Prostate gland (tissue), 2 donors: ENCODE measurements at regions not wholly inside any gene's neighbourhood (a gene's known extent, or its start where the extent isn't known, plus 50 kb on each side); places are given as distances from the start of the nearest gene placed in this dataset.

Experiments used
- DNase-seq: peaks from one replicate; pipeline ENCODE4 v3.0.0-alpha.2; 2019; ENCODE audit warnings: low spot score
- H3K27ac ChIP-seq, 2 donors: fragments of 200-600 bp; sonication (generic); 2 replicates each; pipeline ENCODE4 v1.5.1; 2017 to 2019
- H3K27me3 ChIP-seq: fragments of 200-600 bp; sonication (generic); replicated peaks from 2 replicates; pipeline ENCODE4 v1.5.1; 2019; ENCODE audit not compliant: insufficient read depth
- H3K36me3 ChIP-seq, 2 donors: fragments of 200-600 bp; sonication (generic); 1 replicate in 1 of 2; 2 replicates in 1 of 2; pipeline versions ENCODE4 v1.5.1 to v1.8.1; 2017 to 2019
- H3K4me1 ChIP-seq: fragments of 200-600 bp; sonication (generic); replicated peaks from 2 replicates; pipeline ENCODE4 v1.5.1; 2019
- H3K4me3 ChIP-seq, 2 donors: fragments of 200-600 bp; sonication (generic); 2 replicates each; pipeline ENCODE4 v1.5.1; 2017 to 2019
- H3K9me3 ChIP-seq: fragments of 200-600 bp; sonication (generic); 2 replicates; pipeline ENCODE4 v1.5.1; 2017
- CTCF ChIP-seq, 4 experiments: fragments of 200-600 bp in 2 of 4; fragments of 450-650 bp in 2 of 4; sonication (generic) in 2 of 4; IDR thresholded peaks; 1 replicate in 3 of 4; 2 replicates in 1 of 4; pipeline ENCODE4 v1.5.1; 2016 to 2019; ENCODE audit warnings: antibody characterized with exemption in 4 of 4, mild to moderate bottlenecking in 2 of 4, moderate library complexity in 2 of 4
- POLR2A ChIP-seq: fragments of 450-650 bp; IDR thresholded peaks from one replicate; pipeline ENCODE4 v1.6.1; 2016; ENCODE audit warnings: antibody characterized with exemption, mild to moderate bottlenecking
- POLR2AphosphoS5 ChIP-seq: sonication (generic); formaldehyde crosslinking; IDR thresholded peaks from one replicate; pipeline ENCODE4 v1.6.1; 2017; ENCODE audit warnings: antibody characterized with exemption
- WGBS: methylation state at CpG from one replicate; pipeline ENCODE4 v1.1.5; 2018; 5-methylcytosine and 5-hydroxymethylcytosine counted together
- intact Hi-C: fragments of 100-400 bp; cut with DNase I; formaldehyde crosslinking; loops from one replicate; pipeline ENCODE4 v1.14.2; 2022

GRCh38 chr1:30313584-30313983 is 409.8 kb downstream of the MATN1 start:
- no peaks in the 10 kb centered on the region for H3K4me1 ChIP-seq
- H3K27ac ChIP-seq: no peak overlapping the region
- no peaks in the 10 kb centered on the region for H3K36me3 ChIP-seq
- no peak for DNase-seq
- TF ChIP-seq CTCF (IDR thresholded peaks at IDR 0.05) (no peak), POLR2A (no peak), POLR2AphosphoS5 (no peak)
- H3K27me3 ChIP-seq: no peaks in the 10 kb centered on the region
- H3K9me3 ChIP-seq: no peaks in the 10 kb centered on the region
- no peak overlapping the region for H3K4me3 ChIP-seq
- intact Hi-C loops: no loop called here
- 74% methylated on average over 5 of the region's 5 CpGs for WGBS

- Histone ChIP-seq H3K27ac (no peak overlapping the region), H3K4me3 (no peak overlapping the region), H3K4me1 (no peaks in the 10 kb centered on the region), H3K9me3 (no peaks in the 10 kb centered on the region), H3K27me3 (no peaks in the 10 kb centered on the region), H3K36me3 (no peaks in the 10 kb centered on the region)
- no peak for DNase-seq
- 88% methylated on average over 6 of the region's 6 CpGs for WGBS
- intact Hi-C loops: no loop called here
- TF ChIP-seq POLR2A (no peak), CTCF (IDR thresholded peaks at IDR 0.05) (no peak), POLR2AphosphoS5 (no peak)
These were observed 410.2 kb downstream of the MATN1 start for GRCh38 chr1:30313176-30313575.

- WGBS: 76% methylated on average over 7 of the region's 7 CpGs
- Histone ChIP-seq H3K27me3 (no peaks in the 10 kb centered on the region), H3K27ac (no peak overlapping the region), H3K36me3 (no peaks in the 10 kb centered on the region), H3K4me1 (no peaks in the 10 kb centered on the region), H3K9me3 (no peaks in the 10 kb centered on the region), H3K4me3 (no peak overlapping the region)
- no peak for DNase-seq
- intact Hi-C loops: no loop called here
- no peak for TF ChIP-seq POLR2A
- TF ChIP-seq POLR2AphosphoS5: no peak
- TF ChIP-seq CTCF (IDR thresholded peaks at IDR 0.05): no peak
These were observed 411.2 kb downstream of the MATN1 start for GRCh38 chr1:30312226-30312625.

GRCh38 chr1:30311749-30312148 is 411.6 kb downstream of the MATN1 start:
- WGBS: 88% methylated on average over 1 of the region's 1 CpG
- H3K4me3 ChIP-seq: no peak overlapping the region
- intact Hi-C loops: no loop called here
- no peak overlapping the region for H3K27ac ChIP-seq
- H3K4me1 ChIP-seq: no peaks in the 10 kb centered on the region
- no peaks in the 10 kb centered on the region for H3K9me3 ChIP-seq
- TF ChIP-seq POLR2A (no peak), POLR2AphosphoS5 (no peak), CTCF (IDR thresholded peaks at IDR 0.05) (no peak)
- H3K27me3 ChIP-seq: no peaks in the 10 kb centered on the region
- H3K36me3 ChIP-seq: no peaks in the 10 kb centered on the region
- no peak for DNase-seq

- no peak for DNase-seq
- Histone ChIP-seq H3K27ac (no peak overlapping the region), H3K4me3 (no peak overlapping the region), H3K9me3 (no peaks in the 10 kb centered on the region), H3K27me3 (no peaks in the 10 kb centered on the region), H3K36me3 (no peaks in the 10 kb centered on the region), H3K4me1 (no peaks in the 10 kb centered on the region)
- intact Hi-C loops: no loop called here
- 75% methylated on average over 11 of the region's 11 CpGs for WGBS
- TF ChIP-seq POLR2AphosphoS5 (no peak), POLR2A (no peak), CTCF (IDR thresholded peaks at IDR 0.05) (no peak)
These were observed 412.2 kb downstream of the MATN1 start for GRCh38 chr1:30310966-30311742.
